DOHH2 (cell line): ENCODE measurements at regions not wholly inside any gene's neighbourhood (a gene's known extent, or its start where the extent isn't known, plus 50 kb on each side); places are given as distances from the start of the nearest gene placed in this dataset.

ENCODE experiments used
- EZH2phosphoT487 ChIP-seq: fragments of 200-600 bp; sonication (generic); IDR thresholded peaks from 2 replicates; pipeline ENCODE4 v1.6.1; 2017; ENCODE audit warnings: borderline replicate concordance, mild to moderate bottlenecking, antibody characterized with exemption, low read length, moderate library complexity, mixed read lengths
- TF ChIP-seq, protein P1 (sequence below): fragments of 200-600 bp; sonication (generic); IDR thresholded peaks from one replicate; pipeline ENCODE4 v1.5.1; 2014; ENCODE audit warnings: antibody characterized with exemption, mild to moderate bottlenecking, low read depth, low read length; ENCODE audit not compliant: poor library complexity, severe bottlenecking

DNA sequence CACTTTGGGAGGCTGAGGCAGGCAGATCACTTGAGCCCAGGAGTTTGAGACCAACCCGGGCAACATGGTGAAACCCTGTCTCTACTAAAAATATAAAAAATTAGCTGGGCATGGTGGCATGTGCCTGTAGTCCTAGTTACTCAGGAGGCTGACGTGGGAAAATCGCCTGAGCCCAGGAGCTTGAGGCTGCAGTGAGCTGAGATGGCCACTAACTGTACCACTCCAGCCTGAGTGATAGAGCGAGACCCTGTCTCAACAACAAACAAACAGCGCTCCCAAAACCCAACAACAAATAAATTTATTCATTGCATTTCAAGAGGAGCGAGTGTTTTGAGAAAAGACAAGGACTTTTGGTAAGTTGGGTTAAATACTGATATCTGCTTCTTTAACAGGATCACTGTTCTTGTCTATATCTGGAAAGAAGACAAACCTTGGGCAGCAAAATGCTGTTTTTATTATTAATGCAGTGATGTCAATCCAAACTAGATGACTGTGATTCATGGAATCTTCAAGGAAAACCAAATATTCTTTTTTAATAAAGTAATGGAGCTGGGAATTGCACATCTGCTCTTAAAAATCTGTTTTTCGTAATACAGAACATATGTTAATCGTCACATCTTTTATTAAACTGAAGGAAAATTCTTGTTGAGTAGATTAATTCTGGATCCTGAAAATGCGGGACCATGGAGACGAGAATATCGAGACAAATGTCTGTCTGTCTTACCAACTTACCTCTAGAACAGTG, 90.8 kb upstream of the LIMCH1 start:
- TF ChIP-seq, protein P1, sequence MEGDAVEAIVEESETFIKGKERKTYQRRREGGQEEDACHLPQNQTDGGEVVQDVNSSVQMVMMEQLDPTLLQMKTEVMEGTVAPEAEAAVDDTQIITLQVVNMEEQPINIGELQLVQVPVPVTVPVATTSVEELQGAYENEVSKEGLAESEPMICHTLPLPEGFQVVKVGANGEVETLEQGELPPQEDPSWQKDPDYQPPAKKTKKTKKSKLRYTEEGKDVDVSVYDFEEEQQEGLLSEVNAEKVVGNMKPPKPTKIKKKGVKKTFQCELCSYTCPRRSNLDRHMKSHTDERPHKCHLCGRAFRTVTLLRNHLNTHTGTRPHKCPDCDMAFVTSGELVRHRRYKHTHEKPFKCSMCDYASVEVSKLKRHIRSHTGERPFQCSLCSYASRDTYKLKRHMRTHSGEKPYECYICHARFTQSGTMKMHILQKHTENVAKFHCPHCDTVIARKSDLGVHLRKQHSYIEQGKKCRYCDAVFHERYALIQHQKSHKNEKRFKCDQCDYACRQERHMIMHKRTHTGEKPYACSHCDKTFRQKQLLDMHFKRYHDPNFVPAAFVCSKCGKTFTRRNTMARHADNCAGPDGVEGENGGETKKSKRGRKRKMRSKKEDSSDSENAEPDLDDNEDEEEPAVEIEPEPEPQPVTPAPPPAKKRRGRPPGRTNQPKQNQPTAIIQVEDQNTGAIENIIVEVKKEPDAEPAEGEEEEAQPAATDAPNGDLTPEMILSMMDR: no peak
- no peak for TF ChIP-seq EZH2phosphoT487
